ENCODE measurements at regions not wholly inside any gene's neighbourhood (a gene's known extent, or its start where the extent isn't known, plus 50 kb on each side); places are given as distances from the start of the nearest gene placed in this dataset.

GRCh38 chr4:126475730-126476129 is 1157.0 kb upstream of the INTU start:
- no peak for TF ChIP-seq CTCF (IDR thresholded peaks at IDR 0.05; ENCODE audit: low read depth, low read length)
- TF ChIP-seq EZH2phosphoT487 (IDR thresholded peaks at IDR 0.05; ENCODE audit: low read depth), result no peak
